ENCODE measurements at regions not wholly inside any gene's neighbourhood (a gene's known extent, or its start where the extent isn't known, plus 50 kb on each side); places are given as distances from the start of the nearest gene placed in this dataset.

DNA sequence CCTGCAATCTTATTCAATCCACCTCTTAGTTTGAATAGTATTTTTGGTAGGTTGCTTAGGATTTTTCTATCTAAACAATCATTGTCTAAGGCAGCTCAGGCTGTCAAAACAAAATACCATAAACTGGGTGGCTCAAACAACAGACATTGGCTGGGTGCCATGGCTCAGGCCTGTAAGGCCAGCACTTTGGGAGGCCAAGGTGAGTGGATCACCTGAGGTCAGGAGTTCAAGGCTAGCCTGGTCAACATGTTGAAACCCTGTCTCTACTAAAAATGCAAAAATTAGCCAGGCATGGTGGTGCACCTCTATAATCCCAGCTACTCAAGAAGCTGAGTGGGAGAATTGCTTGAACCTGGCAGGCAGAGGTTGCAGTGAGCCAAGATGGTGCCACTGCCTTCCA lies 126.7 kb downstream of the CYLD start:
- TF ChIP-seq, protein P1, sequence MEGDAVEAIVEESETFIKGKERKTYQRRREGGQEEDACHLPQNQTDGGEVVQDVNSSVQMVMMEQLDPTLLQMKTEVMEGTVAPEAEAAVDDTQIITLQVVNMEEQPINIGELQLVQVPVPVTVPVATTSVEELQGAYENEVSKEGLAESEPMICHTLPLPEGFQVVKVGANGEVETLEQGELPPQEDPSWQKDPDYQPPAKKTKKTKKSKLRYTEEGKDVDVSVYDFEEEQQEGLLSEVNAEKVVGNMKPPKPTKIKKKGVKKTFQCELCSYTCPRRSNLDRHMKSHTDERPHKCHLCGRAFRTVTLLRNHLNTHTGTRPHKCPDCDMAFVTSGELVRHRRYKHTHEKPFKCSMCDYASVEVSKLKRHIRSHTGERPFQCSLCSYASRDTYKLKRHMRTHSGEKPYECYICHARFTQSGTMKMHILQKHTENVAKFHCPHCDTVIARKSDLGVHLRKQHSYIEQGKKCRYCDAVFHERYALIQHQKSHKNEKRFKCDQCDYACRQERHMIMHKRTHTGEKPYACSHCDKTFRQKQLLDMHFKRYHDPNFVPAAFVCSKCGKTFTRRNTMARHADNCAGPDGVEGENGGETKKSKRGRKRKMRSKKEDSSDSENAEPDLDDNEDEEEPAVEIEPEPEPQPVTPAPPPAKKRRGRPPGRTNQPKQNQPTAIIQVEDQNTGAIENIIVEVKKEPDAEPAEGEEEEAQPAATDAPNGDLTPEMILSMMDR (IDR thresholded peaks at IDR 0.05; ENCODE audit: low read depth, low read length), result no peak
- no peak for TF ChIP-seq EZH2phosphoT487 (IDR thresholded peaks at IDR 0.05; ENCODE audit: low read depth)
